DOHH2 (cell line): ENCODE measurements at regions not wholly inside any gene's neighbourhood (a gene's known extent, or its start where the extent isn't known, plus 50 kb on each side); places are given as distances from the start of the nearest gene placed in this dataset.

Source experiments
- EZH2phosphoT487 ChIP-seq: fragments of 200-600 bp; sonication (generic); IDR thresholded peaks from 2 replicates; pipeline ENCODE4 v1.6.1; 2017; ENCODE audit warnings: borderline replicate concordance, mild to moderate bottlenecking, antibody characterized with exemption, low read length, moderate library complexity, mixed read lengths
- TF ChIP-seq, protein P1 (sequence below): fragments of 200-600 bp; sonication (generic); IDR thresholded peaks from one replicate; pipeline ENCODE4 v1.5.1; 2014; ENCODE audit warnings: antibody characterized with exemption, mild to moderate bottlenecking, low read depth, low read length; ENCODE audit not compliant: poor library complexity, severe bottlenecking

DNA sequence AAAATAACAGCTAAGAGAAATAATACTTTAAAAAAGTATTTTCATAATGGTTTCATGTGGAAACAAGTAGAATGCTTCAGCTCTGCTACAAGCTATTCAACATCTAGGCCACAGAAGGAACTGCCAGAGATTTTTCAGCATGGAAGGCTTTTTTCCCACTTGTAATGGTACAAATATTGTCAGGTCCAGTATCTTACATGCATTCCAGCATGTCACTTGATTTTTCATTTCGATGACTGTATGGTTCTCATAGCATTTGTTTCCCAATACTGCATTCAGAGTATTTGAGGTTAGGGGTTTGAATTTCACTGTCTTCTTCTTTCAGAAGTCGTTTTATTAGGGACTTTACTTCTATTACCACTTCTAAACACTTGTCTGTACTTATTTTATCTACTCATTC is 1701.5 kb upstream of the FLRT2 start:
- TF ChIP-seq, protein P1, sequence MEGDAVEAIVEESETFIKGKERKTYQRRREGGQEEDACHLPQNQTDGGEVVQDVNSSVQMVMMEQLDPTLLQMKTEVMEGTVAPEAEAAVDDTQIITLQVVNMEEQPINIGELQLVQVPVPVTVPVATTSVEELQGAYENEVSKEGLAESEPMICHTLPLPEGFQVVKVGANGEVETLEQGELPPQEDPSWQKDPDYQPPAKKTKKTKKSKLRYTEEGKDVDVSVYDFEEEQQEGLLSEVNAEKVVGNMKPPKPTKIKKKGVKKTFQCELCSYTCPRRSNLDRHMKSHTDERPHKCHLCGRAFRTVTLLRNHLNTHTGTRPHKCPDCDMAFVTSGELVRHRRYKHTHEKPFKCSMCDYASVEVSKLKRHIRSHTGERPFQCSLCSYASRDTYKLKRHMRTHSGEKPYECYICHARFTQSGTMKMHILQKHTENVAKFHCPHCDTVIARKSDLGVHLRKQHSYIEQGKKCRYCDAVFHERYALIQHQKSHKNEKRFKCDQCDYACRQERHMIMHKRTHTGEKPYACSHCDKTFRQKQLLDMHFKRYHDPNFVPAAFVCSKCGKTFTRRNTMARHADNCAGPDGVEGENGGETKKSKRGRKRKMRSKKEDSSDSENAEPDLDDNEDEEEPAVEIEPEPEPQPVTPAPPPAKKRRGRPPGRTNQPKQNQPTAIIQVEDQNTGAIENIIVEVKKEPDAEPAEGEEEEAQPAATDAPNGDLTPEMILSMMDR = no peak
- no peak for TF ChIP-seq EZH2phosphoT487
